ENCODE measurements at regions not wholly inside any gene's neighbourhood (a gene's known extent, or its start where the extent isn't known, plus 50 kb on each side); places are given as distances from the start of the nearest gene placed in this dataset.
"Not testable (repeated sequence)": the region's sequence is repeated elsewhere in the genome, so short reads cannot be mapped to it uniquely, and the experiment has no call there.

DNA sequence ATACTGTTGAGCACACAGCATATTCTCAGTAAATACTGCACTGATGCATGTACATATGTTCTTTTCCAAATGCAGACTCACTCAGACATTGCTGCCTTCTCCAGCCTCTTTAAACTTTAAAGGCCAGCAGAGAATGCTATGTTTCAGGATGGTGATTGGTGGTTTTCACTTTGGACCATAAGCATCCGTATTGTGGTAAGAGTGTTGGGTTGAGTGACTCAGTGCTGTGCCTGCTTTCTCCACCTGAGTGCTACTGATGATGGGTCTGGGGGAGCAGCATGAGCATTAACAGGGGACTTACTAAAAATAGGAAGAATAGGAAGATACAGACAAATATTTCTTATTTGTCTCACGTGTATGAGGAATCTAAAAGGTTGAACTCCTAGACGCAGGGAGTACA, 56.3 kb upstream of the ZNF92 start:
- DNase-seq (ENCODE audit: low read depth), result no peak

DNA sequence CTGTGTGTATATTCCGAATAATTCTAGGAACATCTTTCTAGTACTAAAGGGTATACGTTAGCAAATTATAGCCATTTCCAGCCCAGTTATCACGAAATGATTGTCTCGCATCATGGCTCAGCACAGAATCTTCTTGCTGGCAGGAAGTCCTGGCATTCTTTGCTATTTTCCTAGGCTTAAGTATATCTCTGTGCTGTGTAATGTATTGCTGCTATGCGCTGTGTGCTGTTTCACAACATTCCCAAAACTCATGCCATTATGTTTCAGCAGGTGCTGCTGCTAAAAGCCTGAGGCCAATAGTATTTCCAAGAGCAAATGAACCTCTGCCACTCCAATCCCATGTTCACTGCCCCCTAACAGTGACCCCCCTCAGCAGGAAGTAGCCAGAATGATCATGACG, 62.9 kb upstream of the ZNF92 start:
- DNase-seq (ENCODE audit: low read depth), result no peak

GRCh38 chr7:65308300-65308678, 65.4 kb upstream of the ZNF92 start:
- DNase-seq (ENCODE audit: low read depth), result no peak

DNA sequence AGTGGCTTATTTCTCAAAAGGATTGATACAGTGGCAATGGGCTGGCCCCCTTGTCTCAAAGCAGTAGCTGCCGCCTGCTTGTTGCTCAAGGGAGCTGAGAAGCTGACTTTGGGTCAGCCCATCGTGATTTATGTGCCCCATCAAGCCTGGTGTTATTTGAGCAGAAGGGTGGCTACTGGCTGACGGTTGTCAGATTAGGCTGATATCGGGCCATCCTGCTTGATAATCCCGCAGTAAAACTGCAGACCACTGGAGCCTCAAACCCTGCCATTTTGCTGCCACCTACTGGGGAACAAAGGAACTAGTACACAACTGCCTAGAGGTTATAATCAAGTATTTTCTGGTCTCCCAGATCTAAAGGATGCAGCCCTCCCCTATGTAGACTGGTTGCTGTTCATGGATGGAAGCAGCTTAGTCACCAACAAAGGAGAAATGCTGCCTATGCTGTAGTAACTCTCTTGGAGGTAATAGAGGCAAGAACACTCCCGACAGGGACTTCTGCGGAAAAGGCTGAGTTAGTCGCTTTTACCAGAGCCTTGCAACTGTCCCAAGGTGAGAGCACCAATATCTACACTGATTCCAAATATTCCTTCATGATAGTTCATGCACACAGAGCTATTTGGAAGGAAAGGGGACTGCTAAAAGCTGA, 65.9 kb upstream of the ZNF92 start:
- no peak for DNase-seq (ENCODE audit: low read depth)

DNA sequence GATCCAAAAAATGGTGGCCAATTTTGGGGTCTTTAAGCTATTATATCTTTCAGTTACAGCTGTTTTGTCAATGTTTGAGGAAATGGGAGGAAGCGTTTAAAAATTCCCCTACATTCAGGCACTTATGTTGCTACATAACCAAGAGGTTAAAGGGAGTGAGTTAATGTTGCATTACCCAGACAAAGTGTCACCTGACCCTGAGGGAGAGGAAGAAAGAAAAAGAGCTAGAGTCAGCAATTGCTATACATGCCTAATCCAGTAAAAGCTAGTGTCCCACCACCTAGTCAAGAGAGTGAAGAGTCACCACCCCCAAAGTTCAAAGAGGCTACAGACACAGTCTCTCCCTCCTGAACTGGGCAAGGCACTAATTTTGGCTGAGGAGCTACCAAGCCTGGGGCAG, 69.5 kb upstream of the ZNF92 start:
- DNase-seq (ENCODE audit: low read depth), result no peak

GRCh38 chr7:65302883-65303282, 70.8 kb upstream of the ZNF92 start:
- DNase-seq (ENCODE audit: low read depth), result no peak

DNA sequence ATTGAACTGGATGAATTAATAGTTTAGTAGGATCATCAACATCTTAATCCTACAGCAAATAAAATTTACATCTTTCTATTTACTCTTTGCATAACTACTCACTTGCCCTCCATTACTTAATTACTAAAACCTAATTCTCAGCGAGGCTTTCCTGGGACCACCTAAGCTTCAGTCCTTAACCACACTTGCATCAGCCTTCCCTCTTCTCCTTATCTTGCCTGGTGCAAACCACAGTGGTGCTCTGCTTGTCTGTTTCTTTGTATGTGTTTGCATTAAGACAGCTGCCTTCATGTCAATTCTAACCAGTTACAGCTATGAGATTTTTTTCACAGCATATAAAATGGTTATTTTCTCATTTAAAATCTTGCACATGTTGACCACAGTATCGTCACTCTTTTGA, 72.6 kb upstream of the ZNF92 start:
- DNase-seq (ENCODE audit: low read depth), result no peak

DNA sequence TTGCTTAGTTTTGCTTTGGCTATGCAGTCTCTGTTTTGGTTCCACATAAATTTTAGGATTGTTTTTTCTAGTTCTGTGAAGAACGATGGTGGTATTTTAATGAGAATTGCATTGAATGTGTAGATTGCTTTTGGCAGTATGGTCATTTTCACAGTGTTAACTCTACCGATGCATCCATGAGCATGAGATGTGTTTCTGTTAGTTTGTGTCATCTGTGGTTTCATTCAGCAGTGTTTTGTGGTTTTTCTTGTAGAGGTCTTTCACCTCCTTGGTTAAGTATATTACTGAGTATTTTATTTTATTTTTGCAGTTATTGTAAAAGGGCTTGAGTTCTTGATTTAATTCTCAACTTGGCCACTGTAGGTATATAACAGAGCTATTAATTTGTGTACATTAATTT, 78.2 kb upstream of the ZNF92 start:
- no peak for DNase-seq (ENCODE audit: low read depth)

- DNase-seq (ENCODE audit: low read depth), result not testable (repeated sequence)
These were observed 83.3 kb upstream of the ZNF92 start for GRCh38 chr7:65290340-65290739.

GRCh38 chr7:65287023-65287422, 86.6 kb upstream of the ZNF92 start:
- DNase-seq (ENCODE audit: low read depth), result no peak

DNA sequence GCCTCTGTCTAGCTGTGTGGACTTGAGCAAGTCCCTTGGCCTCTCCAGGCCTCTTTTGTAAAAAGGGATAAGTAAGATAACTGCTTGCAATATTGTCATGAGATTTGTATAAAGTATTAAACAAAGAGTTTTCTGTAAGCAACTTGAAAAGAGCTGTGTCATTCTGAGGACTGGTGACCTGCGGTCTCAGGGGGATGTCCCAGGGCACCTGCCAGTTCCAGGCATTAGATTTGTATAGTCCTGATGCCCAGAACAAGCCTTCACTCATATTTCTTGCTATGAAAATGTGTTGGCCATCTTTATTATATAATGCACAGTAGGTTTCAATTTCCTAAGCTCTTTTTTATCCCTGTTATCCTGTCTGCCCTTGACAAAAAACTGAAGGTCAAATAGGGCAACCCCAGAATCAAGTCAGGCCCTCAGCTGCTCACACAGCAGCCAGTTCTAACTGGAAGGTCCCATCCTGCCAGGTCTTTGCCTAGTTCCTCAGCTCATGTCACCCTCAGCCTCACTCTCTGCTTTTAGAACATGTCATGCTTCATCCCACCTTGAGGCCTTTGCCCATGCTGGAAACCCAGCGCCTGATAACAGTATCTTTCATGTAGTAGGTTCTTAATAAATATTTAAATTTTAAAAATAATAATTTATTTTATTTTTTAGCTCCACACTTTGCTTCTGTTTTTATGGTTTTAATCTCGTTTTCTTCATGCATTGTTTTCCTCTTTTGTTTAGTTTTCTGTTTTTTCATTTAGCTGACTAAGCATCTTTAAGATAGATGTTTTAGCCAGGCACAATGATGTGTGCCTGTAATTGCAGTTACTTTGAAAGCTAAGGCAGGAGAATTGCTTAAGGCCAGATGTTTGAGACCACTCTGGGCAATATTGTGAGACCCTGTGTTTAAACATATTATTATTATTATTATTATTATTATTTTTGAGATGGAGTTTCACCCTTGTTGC, 87.5 kb upstream of the ZNF92 start:
- DNase-seq (ENCODE audit: low read depth), result no peak

- not testable (repeated sequence) for DNase-seq (ENCODE audit: low read depth)
These were observed 88.4 kb upstream of the ZNF92 start for GRCh38 chr7:65285241-65285640.

- no peak for DNase-seq (ENCODE audit: low read depth)
These were observed 93.9 kb upstream of the ZNF92 start for GRCh38 chr7:65279795-65280194.

DNA sequence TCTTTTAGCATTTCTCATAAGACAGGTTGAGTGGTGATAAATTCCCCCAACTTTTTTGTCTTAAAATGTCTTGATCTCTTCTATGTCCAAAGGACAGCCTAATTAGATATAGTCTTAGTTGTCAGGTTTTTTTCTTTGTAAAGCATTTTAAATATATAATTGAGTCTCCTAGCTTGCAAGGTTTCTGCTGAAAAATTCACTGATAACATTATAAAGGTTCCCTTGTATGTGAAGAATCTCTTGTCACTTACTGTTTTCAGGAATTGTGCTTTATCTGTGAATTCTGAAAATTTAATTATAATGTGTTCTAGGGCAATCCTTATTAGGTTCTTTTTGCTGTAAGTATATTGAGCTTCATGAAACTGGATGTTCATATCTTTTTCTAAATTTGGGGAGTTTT, 96.8 kb upstream of the ZNF92 start:
- no peak for DNase-seq (ENCODE audit: low read depth)

DNA sequence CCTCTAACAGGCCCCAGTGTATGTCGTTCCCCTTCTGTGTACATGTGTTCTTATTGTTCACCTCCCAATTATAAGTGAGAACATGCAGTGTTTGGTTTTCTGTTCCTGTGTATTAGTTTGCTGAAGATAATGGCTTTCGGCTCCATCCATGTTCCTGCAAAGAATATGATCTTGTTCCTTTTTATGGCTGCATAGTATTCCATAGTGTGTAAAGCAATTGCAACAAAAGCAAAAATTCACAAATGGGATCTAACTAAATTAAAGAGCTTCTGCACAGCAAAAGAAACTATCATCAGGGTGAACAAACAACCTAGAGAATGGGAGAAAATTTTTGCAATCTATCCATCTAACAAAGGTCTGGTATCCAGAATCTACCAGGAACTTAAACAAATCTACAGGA, 102.2 kb upstream of the ZNF92 start:
- not testable (repeated sequence) for DNase-seq (ENCODE audit: low read depth)

DNA sequence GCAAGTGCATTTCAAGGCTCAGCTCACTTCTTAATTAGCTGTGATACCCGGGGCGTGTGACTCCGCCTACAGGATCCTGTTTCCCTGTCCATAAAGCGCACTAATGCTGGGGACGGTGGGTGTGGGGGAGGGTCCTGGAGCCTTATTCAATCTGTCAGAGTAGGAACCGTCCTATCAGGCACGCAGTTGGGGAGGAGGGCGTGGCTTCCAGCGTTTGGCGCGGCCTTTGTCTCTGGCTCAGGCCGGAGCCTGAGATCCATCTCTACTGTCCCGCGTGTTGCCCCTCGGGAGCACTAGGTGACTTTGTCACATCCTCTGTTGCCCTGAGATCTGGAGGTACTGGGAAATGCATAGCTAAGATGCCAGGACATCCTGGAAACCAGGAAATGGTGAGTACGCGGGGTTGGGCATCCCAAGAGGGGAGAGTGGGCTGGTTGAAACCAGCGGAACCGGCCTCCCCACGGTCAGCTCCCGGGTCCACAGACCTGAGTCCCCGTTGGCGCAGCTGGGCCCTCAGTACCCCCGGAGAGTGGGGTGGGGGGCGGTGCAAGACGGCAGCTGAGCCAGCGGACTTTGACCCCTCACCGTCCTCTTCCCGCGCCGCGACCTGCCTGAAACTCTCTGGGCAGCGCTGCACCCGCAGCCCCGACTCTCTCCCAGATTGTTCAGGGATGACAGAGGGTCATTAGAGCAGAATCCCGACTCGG, 104.4 kb upstream of the ZNF92 start:
- DNase-seq (ENCODE audit: low read depth), result no peak

DNA sequence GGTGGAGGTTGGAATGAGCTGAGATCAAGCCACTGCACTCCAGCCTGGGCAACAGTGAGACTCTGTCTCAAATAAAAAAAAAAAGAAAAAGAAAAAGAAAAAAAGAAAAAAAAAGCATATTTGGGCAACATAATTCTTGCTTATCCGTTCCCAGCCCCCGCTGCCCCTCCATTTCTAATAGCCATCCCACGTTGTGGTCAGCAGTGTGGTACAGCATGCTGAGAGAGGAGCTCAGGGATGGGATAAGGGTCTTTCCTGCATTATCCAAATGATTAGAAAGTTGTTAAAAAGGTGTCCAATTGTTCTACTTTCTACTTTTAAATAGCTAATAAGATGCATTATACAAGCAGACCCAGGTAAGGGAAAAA, 104.9 kb upstream of the ZNF92 start:
- DNase-seq (ENCODE audit: low read depth), result no peak

DNA sequence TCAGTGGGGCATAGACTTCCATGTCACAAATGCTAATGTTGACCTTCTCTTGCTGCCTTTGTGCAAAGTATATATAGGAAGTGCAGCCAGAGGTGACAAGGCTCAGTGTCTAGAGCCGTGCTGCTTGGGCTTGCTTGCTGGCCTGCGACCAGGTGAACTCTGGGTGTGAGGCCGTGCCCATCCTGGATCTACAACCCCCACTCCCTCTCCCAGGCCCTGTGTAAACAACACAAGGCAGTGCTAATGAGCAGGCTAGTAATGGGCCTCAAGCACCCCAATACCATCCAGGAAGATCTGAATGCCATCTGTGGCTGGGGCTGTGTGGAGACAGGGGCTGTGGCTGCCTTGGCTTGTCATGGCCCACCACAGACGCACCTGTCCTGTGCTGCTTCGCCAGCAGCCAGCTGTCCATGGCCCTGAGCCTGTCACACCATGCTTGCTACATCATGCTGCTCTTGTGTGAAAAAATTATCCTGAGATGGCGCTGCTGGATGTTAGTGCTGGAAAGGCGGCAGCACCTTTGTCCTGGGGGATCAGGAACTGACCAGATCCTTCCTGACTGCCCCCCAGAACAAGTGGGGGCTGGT, 107.6 kb upstream of the ZNF92 start:
- DNase-seq (ENCODE audit: low read depth), result no peak

GRCh38 chr7:65264258-65264657, 109.4 kb upstream of the ZNF92 start:
- DNase-seq (ENCODE audit: low read depth), result no peak

- not testable (repeated sequence) for DNase-seq (ENCODE audit: low read depth)
These were observed 113.0 kb upstream of the ZNF92 start for GRCh38 chr7:65260673-65261072.

GRCh38 chr7:65259864-65260525, 113.7 kb upstream of the ZNF92 start:
- not testable (repeated sequence) for DNase-seq (ENCODE audit: low read depth)

GRCh38 chr7:65254061-65254460, 119.6 kb upstream of the ZNF92 start:
- DNase-seq (ENCODE audit: low read depth), result no peak

Measured in stimulated activated CD8-positive, alpha-beta memory T cell treated with anti-CD3 and anti-CD28 coated beads, Interleukin-12 subunit alpha, Interleukin-12 subunit beta, amount 100 ng/mL, for 1 hour (primary cell).